GM19395 (cell line): ENCODE measurements at regions not wholly inside any gene's neighbourhood (a gene's known extent, or its start where the extent isn't known, plus 50 kb on each side); places are given as distances from the start of the nearest gene placed in this dataset.
"Not testable (repeated sequence)": the region's sequence is repeated elsewhere in the genome, so short reads cannot be mapped to it uniquely, and the experiment has no call there.

Experiments
- ATAC-seq: cut with Tn5 transposase; IDR thresholded peaks from one replicate; pipeline ENCODE4 v1.9.1; 2021; ENCODE audit warnings: mild to moderate bottlenecking, moderate library complexity; ENCODE audit not compliant: unreplicated experiment

GRCh38 chr6:9083108-9083507 lies 647.8 kb upstream of the SLC35B3 start:
- ATAC-seq = no peak

- no peak for ATAC-seq
Observed at GRCh38 chr6:9066726-9067125, 631.4 kb upstream of the SLC35B3 start.

GRCh38 chr6:9064156-9064555 lies 628.8 kb upstream of the SLC35B3 start:
- ATAC-seq = no peak

- ATAC-seq = no peak
Observed at GRCh38 chr6:9062596-9062995, 627.3 kb upstream of the SLC35B3 start.

GRCh38 chr6:9057937-9058336 lies 622.6 kb upstream of the SLC35B3 start:
- ATAC-seq = no peak

GRCh38 chr6:9056556-9056955 lies 621.2 kb upstream of the SLC35B3 start:
- ATAC-seq = no peak

- no peak for ATAC-seq
Observed at GRCh38 chr6:9044426-9044825, 609.1 kb upstream of the SLC35B3 start.

GRCh38 chr6:9040718-9041117 lies 605.4 kb upstream of the SLC35B3 start:
- no peak for ATAC-seq

GRCh38 chr6:9039258-9039657 lies 603.9 kb upstream of the SLC35B3 start:
- no peak for ATAC-seq

- no peak for ATAC-seq
Observed at GRCh38 chr6:9028086-9028485, 592.7 kb upstream of the SLC35B3 start.

- ATAC-seq = no peak
Observed at GRCh38 chr6:9025796-9026394, 590.5 kb upstream of the SLC35B3 start.

GRCh38 chr6:9025228-9025627 lies 589.9 kb upstream of the SLC35B3 start:
- ATAC-seq = no peak

GRCh38 chr6:9024246-9024645 lies 588.9 kb upstream of the SLC35B3 start:
- ATAC-seq = not testable (repeated sequence)

GRCh38 chr6:9020001-9020400 lies 584.7 kb upstream of the SLC35B3 start:
- no peak for ATAC-seq

- no peak for ATAC-seq
Observed at GRCh38 chr6:9009931-9010330, 574.6 kb upstream of the SLC35B3 start.

GRCh38 chr6:9007027-9007426 lies 571.7 kb upstream of the SLC35B3 start:
- no peak for ATAC-seq

- ATAC-seq = no peak
Observed at GRCh38 chr6:9002833-9003232, 567.5 kb upstream of the SLC35B3 start.

GRCh38 chr6:8995156-8995555 lies 559.8 kb upstream of the SLC35B3 start:
- no peak for ATAC-seq

GRCh38 chr6:8993111-8993510 lies 557.8 kb upstream of the SLC35B3 start:
- no peak for ATAC-seq

- ATAC-seq = no peak
Observed at GRCh38 chr6:8991844-8992243, 556.5 kb upstream of the SLC35B3 start.

- ATAC-seq = no peak
Observed at GRCh38 chr6:8990075-8990474, 554.7 kb upstream of the SLC35B3 start.

- peak; percentile 100 for ATAC-seq
Observed at GRCh38 chr6:8983202-8983688, 547.9 kb upstream of the SLC35B3 start.

GRCh38 chr6:8982668-8983067 lies 547.3 kb upstream of the SLC35B3 start:
- ATAC-seq = no peak
